ENCODE measurements at regions not wholly inside any gene's neighbourhood (a gene's known extent, or its start where the extent isn't known, plus 50 kb on each side); places are given as distances from the start of the nearest gene placed in this dataset.
A peak's percentile ranks its signal among the peaks of the same experiment; 100 is the strongest.
"Not testable (repeated sequence)": the region's sequence is repeated elsewhere in the genome, so short reads cannot be mapped to it uniquely, and the experiment has no call there.

- H2BK5ac ChIP-seq (ENCODE audit: low read depth, low read length, poor library complexity, severe bottlenecking); H3K9me3 ChIP-seq (ENCODE audit: control insufficient read depth, low read length); H3K4me1 ChIP-seq (ENCODE audit: control insufficient read depth, insufficient read depth, low read depth, low read length); H3K27ac ChIP-seq (ENCODE audit: low read length, poor library complexity, severe bottlenecking); H3K23ac ChIP-seq (ENCODE audit: low read length in 2 of 2); H3K79me1 ChIP-seq (replicated peaks; ENCODE audit: low read length, poor library complexity, severe bottlenecking); H2AFZ ChIP-seq (ENCODE audit: low read depth, low read length); H4K91ac ChIP-seq (ENCODE audit: low read length); H2AK5ac ChIP-seq (ENCODE audit: low read length, severe bottlenecking); H3K36me3 ChIP-seq (ENCODE audit: control insufficient read depth in 1 of 2, insufficient read depth in 2 of 2, low read depth in 1 of 2, low read length in 2 of 2); H3K27me3 ChIP-seq (ENCODE audit: control insufficient read depth in 1 of 2, insufficient read depth in 1 of 2, low read length in 2 of 2); H2BK12ac ChIP-seq (ENCODE audit: low read length in 2 of 2); H2BK15ac ChIP-seq (ENCODE audit: low read depth, poor library complexity, severe bottlenecking): not testable (repeated sequence)
- Histone ChIP-seq H2BK120ac (ENCODE audit: low read depth, low read length) (peak overlapping the region; percentile 49), H3K4me3 (ENCODE audit: insufficient read depth in 1 of 2, low read depth in 1 of 2, low read length in 2 of 2) (peak overlapping the region; percentile 71 to 80), H4K8ac (ENCODE audit: low read length) (peak overlapping the region; percentile 60), H3K4ac (ENCODE audit: low read depth in 1 of 2, low read length in 2 of 2) (peak overlapping the region in 1 of 2 experiments; percentile 40), H3K4me2 (ENCODE audit: low read length, poor library complexity, severe bottlenecking) (peak overlapping the region; percentile 95), H3K14ac (ENCODE audit: low read length in 2 of 2) (peak overlapping the region in 1 of 2 experiments; percentile 28), H3K9ac (ENCODE audit: low read length) (peak overlapping the region; percentile 88), H3K18ac (ENCODE audit: low read depth in 1 of 2, low read length in 2 of 2) (peak overlapping the region in 1 of 2 experiments; percentile 21)
- under 1% methylated on average over 55 of the region's 107 CpGs for WGBS
- peak; percentile 83 for DNase-seq
Observed at GRCh38 chr3:195989921-195990840, 81.8 kb upstream of the TNK2 start.

- Histone ChIP-seq H3K4me2 (ENCODE audit: low read length, poor library complexity, severe bottlenecking) (peak overlapping the region; percentile 58), H3K18ac (ENCODE audit: low read depth in 1 of 2, low read length in 2 of 2) (peak overlapping the region in 1 of 2 experiments; percentile 43), H3K9ac (ENCODE audit: low read length) (peak overlapping the region; percentile 62), H3K4me3 (ENCODE audit: insufficient read depth in 1 of 2, low read depth in 1 of 2, low read length in 2 of 2) (peak overlapping the region; percentile 71 to 72)
- not testable (repeated sequence) for H2BK5ac ChIP-seq (ENCODE audit: low read depth, low read length, poor library complexity, severe bottlenecking); H3K27ac ChIP-seq (ENCODE audit: low read length, poor library complexity, severe bottlenecking); H2BK15ac ChIP-seq (ENCODE audit: low read depth, poor library complexity, severe bottlenecking); H4K91ac ChIP-seq (ENCODE audit: low read length); H2BK120ac ChIP-seq (ENCODE audit: low read depth, low read length); H3K9me3 ChIP-seq (ENCODE audit: control insufficient read depth, low read length); H3K4me1 ChIP-seq (ENCODE audit: control insufficient read depth, insufficient read depth, low read depth, low read length); H3K27me3 ChIP-seq (ENCODE audit: control insufficient read depth in 1 of 2, insufficient read depth in 1 of 2, low read length in 2 of 2); H2AFZ ChIP-seq (ENCODE audit: low read depth, low read length); H2AK5ac ChIP-seq (ENCODE audit: low read length, severe bottlenecking); H3K14ac ChIP-seq (ENCODE audit: low read length in 2 of 2); H3K4ac ChIP-seq (ENCODE audit: low read depth in 1 of 2, low read length in 2 of 2); H3K79me1 ChIP-seq (replicated peaks; ENCODE audit: low read length, poor library complexity, severe bottlenecking); H2BK12ac ChIP-seq (ENCODE audit: low read length in 2 of 2); H3K23ac ChIP-seq (ENCODE audit: low read length in 2 of 2); H4K8ac ChIP-seq (ENCODE audit: low read length); H3K36me3 ChIP-seq (ENCODE audit: control insufficient read depth in 1 of 2, insufficient read depth in 2 of 2, low read depth in 1 of 2, low read length in 2 of 2)
- DNase-seq = peak; percentile 28
- no CpG with 5 or more reads among the region's 46 CpGs for WGBS
Observed at GRCh38 chr3:195989197-195989920, 81.0 kb upstream of the TNK2 start.

GRCh38 chr3:195988764-195989163 lies 80.4 kb upstream of the TNK2 start:
- not testable (repeated sequence) for H3K9me3 ChIP-seq (ENCODE audit: control insufficient read depth, low read length); H3K23ac ChIP-seq (ENCODE audit: low read length in 2 of 2); H2BK5ac ChIP-seq (ENCODE audit: low read depth, low read length, poor library complexity, severe bottlenecking); H3K27me3 ChIP-seq (ENCODE audit: control insufficient read depth in 1 of 2, insufficient read depth in 1 of 2, low read length in 2 of 2); H3K27ac ChIP-seq (ENCODE audit: low read length, poor library complexity, severe bottlenecking); H3K14ac ChIP-seq (ENCODE audit: low read length in 2 of 2); H2BK120ac ChIP-seq (ENCODE audit: low read depth, low read length); H2BK15ac ChIP-seq (ENCODE audit: low read depth, poor library complexity, severe bottlenecking); H3K9ac ChIP-seq (ENCODE audit: low read length); H2AFZ ChIP-seq (ENCODE audit: low read depth, low read length); DNase-seq; H3K18ac ChIP-seq (ENCODE audit: low read depth in 1 of 2, low read length in 2 of 2); H3K4me1 ChIP-seq (ENCODE audit: control insufficient read depth, insufficient read depth, low read depth, low read length); H4K8ac ChIP-seq (ENCODE audit: low read length); H2BK12ac ChIP-seq (ENCODE audit: low read length in 2 of 2); H2AK5ac ChIP-seq (ENCODE audit: low read length, severe bottlenecking); H4K91ac ChIP-seq (ENCODE audit: low read length); H3K79me1 ChIP-seq (replicated peaks; ENCODE audit: low read length, poor library complexity, severe bottlenecking); H3K4ac ChIP-seq (ENCODE audit: low read depth in 1 of 2, low read length in 2 of 2); H3K4me2 ChIP-seq (ENCODE audit: low read length, poor library complexity, severe bottlenecking); H3K36me3 ChIP-seq (ENCODE audit: control insufficient read depth in 1 of 2, insufficient read depth in 2 of 2, low read depth in 1 of 2, low read length in 2 of 2)
- WGBS = 63% methylated on average over 3 of the region's 7 CpGs
- H3K4me3 ChIP-seq (ENCODE audit: insufficient read depth in 1 of 2, low read depth in 1 of 2, low read length in 2 of 2) = peak overlapping the region in 1 of 2 experiments; percentile 49

DNA sequence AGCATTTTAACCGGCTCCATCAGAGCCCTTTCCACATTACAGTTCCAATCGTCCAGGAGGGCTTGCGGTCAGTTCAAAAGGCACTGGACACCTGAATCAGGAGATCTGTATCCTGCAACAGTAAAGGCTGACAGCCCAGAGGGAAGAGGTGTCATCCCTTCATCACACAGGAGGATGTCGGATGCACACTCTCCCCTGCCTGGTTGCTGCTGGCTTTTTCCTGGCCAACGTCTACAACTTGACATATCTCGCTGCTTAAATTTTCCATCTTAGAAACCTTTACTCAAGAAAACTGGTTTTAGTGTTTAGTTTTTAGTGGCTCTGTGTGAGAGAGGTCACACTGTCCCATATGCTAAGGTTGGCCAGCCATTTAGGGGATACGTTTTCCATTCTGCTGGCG lies 78.7 kb upstream of the TNK2 start:
- H4K91ac ChIP-seq (ENCODE audit: low read length); H3K4me2 ChIP-seq (ENCODE audit: low read length, poor library complexity, severe bottlenecking); H3K14ac ChIP-seq (ENCODE audit: low read length in 2 of 2); H2BK5ac ChIP-seq (ENCODE audit: low read depth, low read length, poor library complexity, severe bottlenecking); H3K9me3 ChIP-seq (ENCODE audit: control insufficient read depth, low read length); H2BK15ac ChIP-seq (ENCODE audit: low read depth, poor library complexity, severe bottlenecking); H3K18ac ChIP-seq (ENCODE audit: low read depth in 1 of 2, low read length in 2 of 2); H2BK12ac ChIP-seq (ENCODE audit: low read length in 2 of 2); H3K9ac ChIP-seq (ENCODE audit: low read length); H2BK120ac ChIP-seq (ENCODE audit: low read depth, low read length); H2AFZ ChIP-seq (ENCODE audit: low read depth, low read length); H3K79me1 ChIP-seq (replicated peaks; ENCODE audit: low read length, poor library complexity, severe bottlenecking); H3K27ac ChIP-seq (ENCODE audit: low read length, poor library complexity, severe bottlenecking); H3K4me3 ChIP-seq (ENCODE audit: insufficient read depth in 1 of 2, low read depth in 1 of 2, low read length in 2 of 2); H4K8ac ChIP-seq (ENCODE audit: low read length); DNase-seq; H3K23ac ChIP-seq (ENCODE audit: low read length in 2 of 2); H3K4ac ChIP-seq (ENCODE audit: low read depth in 1 of 2, low read length in 2 of 2); H3K4me1 ChIP-seq (ENCODE audit: control insufficient read depth, insufficient read depth, low read depth, low read length); H3K27me3 ChIP-seq (ENCODE audit: control insufficient read depth in 1 of 2, insufficient read depth in 1 of 2, low read length in 2 of 2); H2AK5ac ChIP-seq (ENCODE audit: low read length, severe bottlenecking): not testable (repeated sequence)
- peaks cover 10 to 13% of the 10 kb centered on the region in 2 experiments for H3K36me3 ChIP-seq (ENCODE audit: control insufficient read depth in 1 of 2, insufficient read depth in 2 of 2, low read depth in 1 of 2, low read length in 2 of 2)
- WGBS = 100% methylated on average over 1 of the region's 8 CpGs

Measured in mesenchymal stem cell (in vitro differentiated cells and primary cell).